ENCODE measurements at regions not wholly inside any gene's neighbourhood (a gene's known extent, or its start where the extent isn't known, plus 50 kb on each side); places are given as distances from the start of the nearest gene placed in this dataset.

DNA sequence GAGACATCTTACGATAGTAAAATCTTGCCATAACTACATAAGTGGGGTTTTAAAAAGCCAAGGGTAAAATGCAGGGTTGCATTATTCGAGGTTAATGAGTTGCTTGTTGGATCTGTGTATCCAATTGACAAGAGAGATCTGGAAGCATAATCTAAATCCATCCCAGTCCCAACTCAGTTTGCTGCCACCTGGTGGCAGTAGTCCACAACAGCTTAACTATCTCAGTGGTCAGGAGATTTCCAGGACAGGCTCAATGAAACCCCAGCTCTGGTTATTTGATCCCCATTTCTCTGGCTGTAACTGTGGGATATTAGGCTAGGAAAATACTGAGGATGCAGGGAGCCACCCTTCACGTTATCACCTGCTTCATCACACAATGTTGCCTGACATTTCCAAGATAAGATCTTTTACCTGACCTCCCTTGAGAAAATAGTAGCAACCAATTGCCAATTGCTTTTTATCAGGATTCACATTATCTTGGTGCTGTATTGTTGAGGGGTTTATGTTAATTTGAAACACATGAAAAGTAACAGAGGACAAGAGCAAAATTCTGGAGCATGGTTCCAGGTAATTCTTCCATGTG lies 88.2 kb upstream of the TNIP3 start (continued):
- no peak for TF ChIP-seq TAF7 (optimal IDR thresholded peaks at IDR 0.05; ENCODE audit: borderline replicate concordance, low read depth, low read length)
